SK-N-SH (cell line): ENCODE measurements at regions not wholly inside any gene's neighbourhood (a gene's known extent, or its start where the extent isn't known, plus 50 kb on each side); places are given as distances from the start of the nearest gene placed in this dataset.

ENCODE experiments used
- CTCF ChIA-PET: fragments of 300-600, 350-600 bp; formaldehyde crosslinking; extraction: SDS; loops from one replicate; lab custom pipeline; 2021; lab: Yijun Ruan, JAX
- POLR2A ChIA-PET: fragments of 350-600 bp; sonication (Branson Sonifier 250); formaldehyde crosslinking; extraction: SDS; loops from one replicate; lab custom pipeline; 2020; ENCODE audit warnings: antibody characterized with exemption, inconsistent platforms; lab: Yijun Ruan, JAX
- DNase-seq: peaks from one replicate; pipeline ENCODE4 v3.0.0; 2012
- H2AFZ ChIP-seq: fragments of 200-600 bp; sonication (generic); 2 replicates; pipeline ENCODE4 v1.8.1; 2016; ENCODE audit warnings: antibody characterized with exemption, mild to moderate bottlenecking, low read depth
- H3F3A ChIP-seq: fragments of 200-600 bp; sonication (generic); replicated peaks from 2 replicates; pipeline ENCODE3; 2016; ENCODE audit warnings: antibody characterized with exemption, mild to moderate bottlenecking; ENCODE audit not compliant: insufficient read depth
- H3K27ac ChIP-seq, 2 experiments: fragments of 200-500 bp in 1 of 2; fragments of 200-600 bp in 1 of 2; sonication (Bioruptor generic) in 1 of 2; sonication (generic), shearing (Covaris generic) in 1 of 2; 2 replicates each; pipeline versions ENCODE4 v1.5.1 to v1.6.1; 2014 to 2016; ENCODE audit warnings: low read depth in 2 of 2, inconsistent platforms in 1 of 2, low read length in 1 of 2, mild to moderate bottlenecking in 1 of 2, mixed read lengths in 1 of 2
- H3K27me3 ChIP-seq: fragments of 200-600 bp; sonication (generic), shearing (Covaris generic); 2 replicates; pipeline ENCODE4 v1.6.1; 2016; ENCODE audit warnings: mixed run types; ENCODE audit not compliant: insufficient read depth
- H3K36me3 ChIP-seq, 2 experiments: fragments of 200-500 bp in 1 of 2; fragments of 200-600 bp in 1 of 2; sonication (Bioruptor generic) in 1 of 2; sonication (generic) in 1 of 2; replicated peaks in 1 of 2; 2 replicates each; pipeline versions ENCODE3 to v1.5.1; 2014 to 2016; ENCODE audit warnings: low read length in 1 of 2, mild to moderate bottlenecking in 1 of 2; ENCODE audit not compliant: insufficient read depth in 2 of 2, control insufficient read depth in 1 of 2
- H3K4me1 ChIP-seq, 2 experiments: fragments of 200-500 bp in 1 of 2; fragments of 200-600 bp in 1 of 2; sonication (Bioruptor generic) in 1 of 2; sonication (generic), shearing (Covaris generic) in 1 of 2; 2 replicates each; pipeline versions ENCODE4 v1.5.1 to v1.6.1; 2014 to 2016; ENCODE audit warnings: low read depth in 1 of 2, low read length in 1 of 2, mixed run types in 1 of 2; ENCODE audit not compliant: insufficient read depth in 2 of 2, control insufficient read depth in 1 of 2
- H3K4me2 ChIP-seq: fragments of 200-600 bp; sonication (generic), shearing (Covaris generic); 2 replicates; pipeline ENCODE4 v1.6.1; 2017; ENCODE audit warnings: mixed run types
- H3K4me3 ChIP-seq, 2 experiments: fragments of 200-500 bp in 1 of 2; fragments of 200-600 bp in 1 of 2; sonication (Bioruptor generic) in 1 of 2; sonication (generic), shearing (Covaris generic) in 1 of 2; 2 replicates each; pipeline versions ENCODE4 v1.5.1 to v1.8.1; 2014 to 2016; ENCODE audit warnings: low read depth in 2 of 2, inconsistent platforms in 1 of 2, low read length in 1 of 2, mild to moderate bottlenecking in 1 of 2, mixed read lengths in 1 of 2, moderate library complexity in 1 of 2
- H3K79me2 ChIP-seq: fragments of 200-600 bp; sonication (generic); 2 replicates; pipeline ENCODE4 v1.8.1; 2017; ENCODE audit warnings: mild to moderate bottlenecking; ENCODE audit not compliant: insufficient read depth
- H3K9ac ChIP-seq: fragments of 200-600 bp; sonication (generic); 2 replicates; pipeline ENCODE4 v1.6.1; 2017; ENCODE audit warnings: mixed run types
- H3K9me2 ChIP-seq: fragments of 200-600 bp; sonication (generic); 2 replicates; pipeline ENCODE4 v1.6.1; 2017; ENCODE audit warnings: mixed run types
- H3K9me3 ChIP-seq: fragments of 200-600 bp; sonication (generic); 2 replicates; pipeline ENCODE4 v1.6.1; 2017; ENCODE audit warnings: mixed run types, mild to moderate bottlenecking, moderate library complexity
- H4K20me1 ChIP-seq: fragments of 200-600 bp; sonication (generic); 2 replicates; pipeline ENCODE4 v1.6.1; 2017; ENCODE audit warnings: mild to moderate bottlenecking, mixed run types; ENCODE audit not compliant: insufficient read depth
- CHD2 ChIP-seq: fragments of 150-350 bp; IDR thresholded peaks from 2 replicates; pipeline ENCODE4 v1.6.1; 2018; ENCODE audit warnings: low read length; ENCODE audit not compliant: partially characterized antibody
- ELF1 ChIP-seq: IDR thresholded peaks from 2 replicates; pipeline ENCODE4 v1.4.0; 2012
- EP300 ChIP-seq, 2 experiments: IDR thresholded peaks; 2 replicates each; pipeline versions ENCODE4 v1.4.0 to v1.6.1; 2012; ENCODE audit warnings: borderline replicate concordance in 1 of 2, low read depth in 1 of 2, low read length in 1 of 2
- EZH2phosphoT487 ChIP-seq: fragments of 200-600 bp; sonication (generic); IDR thresholded peaks from 2 replicates; pipeline ENCODE4 v1.6.1; 2017; ENCODE audit warnings: low read depth, mixed run types, mild to moderate bottlenecking, antibody characterized with exemption, moderate library complexity, borderline replicate concordance
- FOXJ3 ChIP-seq: sonication (generic); formaldehyde crosslinking; IDR thresholded peaks from 2 replicates; pipeline ENCODE4 v1.5.1; 2020; ENCODE audit warnings: mild to moderate bottlenecking, missing genetic modification reagents
- MXI1 ChIP-seq: IDR thresholded peaks from 2 replicates; pipeline ENCODE4 v1.6.1; 2012; ENCODE audit warnings: mild to moderate bottlenecking, low read depth, low read length, improper control_type of control experiment
- NFIC ChIP-seq: IDR thresholded peaks from 2 replicates; pipeline ENCODE4 v1.4.0; 2012; ENCODE audit warnings: borderline replicate concordance
- NRF1 ChIP-seq: IDR thresholded peaks from 2 replicates; pipeline ENCODE4 v1.6.1; 2012; ENCODE audit warnings: low read depth, mild to moderate bottlenecking, low read length
- PBX3 ChIP-seq: IDR thresholded peaks from 2 replicates; pipeline ENCODE4; 2012
- POLR2AphosphoS5 ChIP-seq: IDR thresholded peaks from 2 replicates; pipeline ENCODE4 v1.6.1; 2012; ENCODE audit warnings: low read depth, low read length
- RAD21 ChIP-seq: IDR thresholded peaks from 2 replicates; pipeline ENCODE4 v1.6.1; 2012; ENCODE audit warnings: mild to moderate bottlenecking, low read length
- RFX5 ChIP-seq: IDR thresholded peaks from 2 replicates; pipeline ENCODE4 v1.6.1; 2012; ENCODE audit warnings: mild to moderate bottlenecking, improper control_type of control experiment, low read length
- SMC3 ChIP-seq: IDR thresholded peaks from 2 replicates; pipeline ENCODE4 v1.6.1; 2012; ENCODE audit warnings: low read depth, low read length, improper control_type of control experiment
- TCF12 ChIP-seq: IDR thresholded peaks from 2 replicates; pipeline ENCODE4 v1.4.0; 2012
- USF2 ChIP-seq: fragments of 150-350 bp; IDR thresholded peaks from 2 replicates; pipeline ENCODE4 v1.6.1; 2017; ENCODE audit warnings: antibody characterized with exemption, low read length, low read depth, borderline replicate concordance
- YY1 ChIP-seq: IDR thresholded peaks from 2 replicates; pipeline ENCODE4 v1.4.0; 2012; ENCODE audit warnings: low read depth, mild to moderate bottlenecking
- ZBTB33 ChIP-seq: IDR thresholded peaks from 2 replicates; pipeline ENCODE4 v1.4.0; 2012; ENCODE audit warnings: low read depth, borderline replicate concordance
- WGBS: methylation state at CpG from one replicate; pipeline ENCODE4 v1.1.6; 2017; ENCODE audit warnings: low lambda C conversion rate; 5-methylcytosine and 5-hydroxymethylcytosine counted together
- TF ChIP-seq, protein P1 (sequence below): fragments of 150-350 bp; IDR thresholded peaks from 2 replicates; pipeline ENCODE4 v1.6.1; 2016; ENCODE audit warnings: mild to moderate bottlenecking, low read depth, low read length
- TF ChIP-seq, protein P2 (sequence below): fragments of 200-600 bp; sonication (generic); IDR thresholded peaks from 2 replicates; pipeline ENCODE4 v1.6.1; 2017; ENCODE audit warnings: antibody characterized with exemption, mild to moderate bottlenecking, moderate library complexity
- TF ChIP-seq, protein P3 (sequence below): IDR thresholded peaks from 2 replicates; pipeline ENCODE4 v1.4.0; 2012; ENCODE audit warnings: low read depth

- Histone ChIP-seq H3K9ac (no peak overlapping the region), H3K9me3 (no peaks in the 10 kb centered on the region), H3K4me1 (peaks cover 0 to 65% of the 10 kb centered on the region in 2 experiments; a peak in 1 of 4 replicates), H3K36me3 (no peaks in the 10 kb centered on the region), H3K27ac (peak overlapping the region in 1 of 2 experiments; percentile 16; a peak in 1 of 4 replicates), H3K4me2 (no peak overlapping the region), H2AFZ (no peak overlapping the region), H3K4me3 (no peak overlapping the region), H3F3A (no peaks in the 10 kb centered on the region), H3K27me3 (peaks cover 4% of the 10 kb centered on the region; the same call in 1 of the 2 replicates), H3K79me2 (no peaks in the 10 kb centered on the region), H4K20me1 (no peaks in the 10 kb centered on the region)
- no peak for DNase-seq
- POLR2A ChIA-PET: no interaction called here
- CTCF ChIA-PET: interaction anchor here (1.5 to 1.6 kb wide), 2 partner anchors 37 to 66 kb away, joined by 3 to 5 read pairs; no protein-coding TSS in a partner anchor
- 29% methylated on average over 10 of the region's 12 CpGs for WGBS
- no peak for TF ChIP-seq RAD21
- TF ChIP-seq, all 33 proteins: peak for 0
- no peaks in the 10 kb centered on the region for H3K9me2 ChIP-seq
Measured at GRCh38 chr22:49009359-49010063, 818.2 kb downstream of the BRD1 start.

- H3K4me3 ChIP-seq: no peak overlapping the region
- 35% methylated on average over 13 of the region's 18 CpGs for WGBS
- no peaks in the 10 kb centered on the region for H3K9me2 ChIP-seq
- CTCF ChIA-PET: interaction anchor here (0.7 kb wide), 1 partner anchor 670 kb away, joined by 3 read pairs; no protein-coding TSS in a partner anchor
- H3K27me3 ChIP-seq: peaks cover 4% of the 10 kb centered on the region; the same call in 1 of the 2 replicates
- H3K9ac ChIP-seq: no peak overlapping the region
- POLR2A ChIA-PET: no interaction called here
- H4K20me1 ChIP-seq: no peaks in the 10 kb centered on the region
- H3F3A ChIP-seq: no peaks in the 10 kb centered on the region
- no peaks in the 10 kb centered on the region for H3K36me3 ChIP-seq
- no peaks in the 10 kb centered on the region for H3K9me3 ChIP-seq
- no peak overlapping the region; a peak in 1 of 4 replicates for H3K27ac ChIP-seq
- H3K4me2 ChIP-seq: no peak overlapping the region
- H2AFZ ChIP-seq: no peak overlapping the region
- peaks cover 0 to 57% of the 10 kb centered on the region in 2 experiments; a peak in 1 of 4 replicates for H3K4me1 ChIP-seq
- H3K79me2 ChIP-seq: no peaks in the 10 kb centered on the region
- no peak for DNase-seq
- TF ChIP-seq RFX5 (no peak), FOXJ3 (CRISPR knock-in tag) (no peak), TCF12 (no peak), NFIC (no peak), POLR2AphosphoS5 (no peak), EZH2phosphoT487 (no peak), PBX3 (no peak), EP300 (IDR thresholded peaks at IDR 0.05; ENCODE audit: borderline replicate concordance in 1 of 2, low read depth in 1 of 2, low read length in 1 of 2) (no peak), YY1 (no peak), MXI1 (no peak), ELF1 (no peak), USF2 (no peak), ZBTB33 (no peak), SMC3 (no peak), CHD2 (no peak), NRF1 (no peak)
- TF ChIP-seq, protein P1, sequence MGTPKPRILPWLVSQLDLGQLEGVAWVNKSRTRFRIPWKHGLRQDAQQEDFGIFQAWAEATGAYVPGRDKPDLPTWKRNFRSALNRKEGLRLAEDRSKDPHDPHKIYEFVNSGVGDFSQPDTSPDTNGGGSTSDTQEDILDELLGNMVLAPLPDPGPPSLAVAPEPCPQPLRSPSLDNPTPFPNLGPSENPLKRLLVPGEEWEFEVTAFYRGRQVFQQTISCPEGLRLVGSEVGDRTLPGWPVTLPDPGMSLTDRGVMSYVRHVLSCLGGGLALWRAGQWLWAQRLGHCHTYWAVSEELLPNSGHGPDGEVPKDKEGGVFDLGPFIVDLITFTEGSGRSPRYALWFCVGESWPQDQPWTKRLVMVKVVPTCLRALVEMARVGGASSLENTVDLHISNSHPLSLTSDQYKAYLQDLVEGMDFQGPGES: no peak
- TF ChIP-seq, protein P2, sequence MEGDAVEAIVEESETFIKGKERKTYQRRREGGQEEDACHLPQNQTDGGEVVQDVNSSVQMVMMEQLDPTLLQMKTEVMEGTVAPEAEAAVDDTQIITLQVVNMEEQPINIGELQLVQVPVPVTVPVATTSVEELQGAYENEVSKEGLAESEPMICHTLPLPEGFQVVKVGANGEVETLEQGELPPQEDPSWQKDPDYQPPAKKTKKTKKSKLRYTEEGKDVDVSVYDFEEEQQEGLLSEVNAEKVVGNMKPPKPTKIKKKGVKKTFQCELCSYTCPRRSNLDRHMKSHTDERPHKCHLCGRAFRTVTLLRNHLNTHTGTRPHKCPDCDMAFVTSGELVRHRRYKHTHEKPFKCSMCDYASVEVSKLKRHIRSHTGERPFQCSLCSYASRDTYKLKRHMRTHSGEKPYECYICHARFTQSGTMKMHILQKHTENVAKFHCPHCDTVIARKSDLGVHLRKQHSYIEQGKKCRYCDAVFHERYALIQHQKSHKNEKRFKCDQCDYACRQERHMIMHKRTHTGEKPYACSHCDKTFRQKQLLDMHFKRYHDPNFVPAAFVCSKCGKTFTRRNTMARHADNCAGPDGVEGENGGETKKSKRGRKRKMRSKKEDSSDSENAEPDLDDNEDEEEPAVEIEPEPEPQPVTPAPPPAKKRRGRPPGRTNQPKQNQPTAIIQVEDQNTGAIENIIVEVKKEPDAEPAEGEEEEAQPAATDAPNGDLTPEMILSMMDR: no peak
- TF ChIP-seq, protein P3, sequence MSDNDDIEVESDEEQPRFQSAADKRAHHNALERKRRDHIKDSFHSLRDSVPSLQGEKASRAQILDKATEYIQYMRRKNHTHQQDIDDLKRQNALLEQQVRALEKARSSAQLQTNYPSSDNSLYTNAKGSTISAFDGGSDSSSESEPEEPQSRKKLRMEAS: no peak
Measured at GRCh38 chr22:49008682-49009235, 818.9 kb downstream of the BRD1 start.
